HG02973 (cell line): ENCODE measurements at regions not wholly inside any gene's neighbourhood (a gene's known extent, or its start where the extent isn't known, plus 50 kb on each side); places are given as distances from the start of the nearest gene placed in this dataset.
"Not testable (repeated sequence)": the region's sequence is repeated elsewhere in the genome, so short reads cannot be mapped to it uniquely, and the experiment has no call there.

Source experiments
- ATAC-seq: cut with Tn5 transposase; IDR thresholded peaks from one replicate; pipeline ENCODE4 v1.9.1; 2021; ENCODE audit warnings: moderate library complexity; ENCODE audit not compliant: unreplicated experiment

DNA sequence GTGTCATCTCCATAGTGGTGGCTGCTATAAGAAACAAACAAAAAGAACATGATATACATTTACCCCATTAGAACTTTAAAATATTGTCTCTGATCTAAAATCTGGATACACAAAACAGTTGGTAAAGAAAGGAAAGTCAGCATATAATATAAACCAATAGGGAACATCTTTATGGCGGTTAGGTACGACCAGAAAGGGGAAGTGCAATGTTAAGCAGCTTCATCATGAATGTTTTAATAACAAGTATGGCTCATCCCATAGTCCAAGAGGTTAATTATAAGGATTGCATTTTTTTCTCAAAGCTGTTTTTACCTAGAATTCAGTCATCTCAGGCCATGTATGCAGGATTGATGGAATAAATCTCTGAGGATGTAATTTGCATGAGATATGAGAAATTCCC lies 1869.7 kb downstream of the PCDH7 start:
- no peak for ATAC-seq

DNA sequence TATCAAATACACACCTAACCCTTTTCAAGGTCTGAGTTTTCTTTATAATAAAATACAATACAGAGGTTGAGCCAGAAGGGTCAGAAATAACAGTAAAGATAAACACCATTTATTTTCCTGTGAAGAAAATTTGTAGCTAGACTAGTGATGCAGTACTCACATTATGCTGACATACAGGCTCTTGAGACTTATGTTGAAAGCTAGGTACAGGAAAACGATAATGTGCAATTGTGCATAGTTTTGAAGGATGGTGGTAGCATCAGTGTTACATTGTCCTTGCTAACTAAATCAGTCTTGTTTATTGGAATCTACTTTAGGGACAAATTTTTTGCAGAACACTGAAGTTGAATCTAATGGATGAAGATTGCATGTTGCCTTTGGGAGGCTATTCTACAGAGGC lies 1877.2 kb downstream of the PCDH7 start:
- no peak for ATAC-seq

DNA sequence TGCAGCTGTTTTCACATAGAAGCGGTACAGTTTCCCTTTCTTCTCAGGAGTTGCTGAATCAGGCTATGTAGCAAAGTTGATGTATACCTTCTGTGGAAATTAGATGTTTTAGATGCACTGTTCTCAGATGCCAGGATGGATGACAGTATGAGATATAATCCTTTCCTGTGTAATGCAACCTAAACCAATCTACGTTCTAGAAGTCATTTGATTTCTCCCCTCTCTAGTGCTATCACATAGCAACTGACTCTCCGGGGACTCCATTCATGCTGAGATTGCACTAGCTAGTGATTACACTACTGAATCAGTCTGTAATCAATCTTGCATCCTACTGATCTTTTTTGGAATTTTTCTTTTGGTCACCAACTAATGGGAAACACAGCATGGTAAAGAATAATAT lies 1881.7 kb downstream of the PCDH7 start:
- ATAC-seq, result no peak

DNA sequence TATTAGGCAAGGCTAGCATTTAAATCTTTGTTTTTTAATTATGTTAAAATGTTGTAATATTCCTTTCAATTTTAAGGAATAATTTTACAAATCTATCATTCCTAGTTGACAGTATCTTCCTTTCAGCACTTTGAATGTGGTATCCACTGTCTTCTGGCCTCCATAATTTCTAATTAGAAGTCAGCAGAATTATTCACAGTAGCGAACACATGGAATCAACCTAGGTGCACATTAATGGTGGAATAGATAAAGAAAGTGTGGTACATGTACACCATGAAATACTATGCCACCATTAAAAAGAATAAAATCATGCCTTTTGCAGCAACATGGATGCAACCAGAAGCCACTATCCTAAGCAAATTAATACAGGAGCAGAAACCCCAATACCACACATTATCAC lies 1887.8 kb downstream of the PCDH7 start:
- ATAC-seq, result no peak

DNA sequence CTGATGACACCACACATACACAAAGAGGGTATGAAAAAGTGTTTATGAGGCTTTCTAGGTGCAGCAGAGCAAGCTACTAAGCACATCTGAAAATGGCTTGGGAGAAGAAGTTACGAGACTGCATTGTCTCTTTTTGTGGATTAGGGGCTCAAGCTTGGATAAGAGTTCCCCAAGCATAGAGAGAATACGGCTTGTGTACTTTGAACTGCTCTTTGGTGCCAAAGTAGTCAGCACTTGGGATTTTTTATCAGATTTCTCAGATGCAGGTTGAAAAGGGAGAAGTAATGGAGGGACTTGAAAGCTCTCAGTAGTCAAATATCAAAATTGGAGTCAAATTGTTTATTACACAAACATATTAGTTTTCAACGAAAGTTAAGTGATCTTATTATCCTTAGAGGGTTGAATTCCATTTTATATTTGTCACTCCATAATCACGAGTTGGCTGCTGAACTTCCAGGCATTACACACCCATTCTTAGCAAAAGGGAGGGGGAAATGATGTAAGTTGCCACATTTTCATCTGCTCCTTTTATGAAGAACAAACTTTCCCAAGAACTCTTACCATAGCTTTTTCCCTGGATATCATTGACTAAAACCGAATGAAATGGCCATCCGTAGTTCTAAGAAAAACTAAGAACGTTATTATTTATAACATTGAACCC lies 1904.9 kb downstream of the PCDH7 start:
- no peak for ATAC-seq

DNA sequence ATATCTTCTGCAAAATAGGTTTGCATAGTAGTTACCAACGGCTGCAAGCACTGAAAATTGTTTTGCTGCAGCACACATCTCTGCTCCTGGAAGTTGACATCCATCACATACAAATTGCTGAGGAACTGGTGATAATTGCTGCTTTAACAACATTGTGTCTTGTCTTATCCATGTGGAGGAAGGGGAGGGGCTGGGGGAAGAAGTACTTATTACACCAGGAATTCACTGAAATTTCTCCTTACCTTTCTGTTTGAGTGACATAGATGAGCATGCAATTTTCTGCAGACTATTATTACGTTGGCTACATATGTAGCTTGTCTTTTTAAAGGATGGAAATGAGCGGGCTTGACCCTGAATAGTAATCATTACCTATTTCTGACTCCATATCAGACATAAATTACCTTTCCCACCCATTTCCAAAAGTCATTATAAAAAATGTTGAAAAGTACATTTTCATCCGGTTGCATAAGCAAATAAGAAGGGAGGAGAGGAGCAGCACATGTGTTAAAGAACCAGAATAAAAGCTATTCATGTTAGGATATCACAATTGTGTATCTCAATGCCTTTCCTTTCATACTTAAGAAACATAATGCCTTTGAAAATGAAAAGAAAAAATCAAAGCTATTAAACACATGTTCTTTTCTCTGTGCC lies 1905.6 kb downstream of the PCDH7 start:
- no peak for ATAC-seq

DNA sequence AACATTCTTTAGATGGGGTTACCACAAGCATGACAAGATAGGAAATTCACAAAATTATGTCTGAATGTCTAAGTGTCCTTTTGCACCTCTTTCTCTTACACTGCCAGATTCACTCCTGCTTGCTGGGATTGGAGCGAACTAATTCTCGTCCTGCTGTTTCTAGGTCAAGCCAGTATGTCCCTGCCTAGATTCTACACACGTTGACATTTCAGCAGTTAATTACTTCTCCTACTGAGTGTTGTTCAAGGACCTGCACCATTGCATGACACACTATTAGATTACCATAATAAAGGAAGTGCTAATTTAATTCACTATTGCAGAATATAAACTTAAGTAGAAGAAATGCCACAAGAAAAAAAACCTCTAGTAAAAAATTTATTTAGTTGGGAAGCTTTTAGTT lies 1911.7 kb downstream of the PCDH7 start:
- no peak for ATAC-seq

DNA sequence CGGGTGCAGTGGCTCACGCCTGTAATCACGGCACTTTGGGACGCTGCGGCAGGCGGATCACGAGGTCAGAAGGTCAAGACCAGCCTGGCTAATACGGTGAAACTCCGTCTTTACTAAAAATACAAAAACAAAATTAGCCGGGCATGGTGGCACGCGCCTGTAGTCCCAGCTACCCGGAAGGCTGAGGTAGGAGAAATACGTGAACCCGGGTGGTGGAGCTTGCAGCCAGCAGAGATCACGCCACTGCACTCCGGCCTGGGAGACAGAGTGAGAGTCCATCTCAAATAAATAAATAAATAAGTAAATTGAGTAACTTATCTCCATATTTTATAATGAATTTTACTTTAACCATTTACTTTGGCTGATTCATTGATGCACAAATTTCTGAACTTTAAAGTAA lies 1913.3 kb downstream of the PCDH7 start:
- ATAC-seq, result no peak

DNA sequence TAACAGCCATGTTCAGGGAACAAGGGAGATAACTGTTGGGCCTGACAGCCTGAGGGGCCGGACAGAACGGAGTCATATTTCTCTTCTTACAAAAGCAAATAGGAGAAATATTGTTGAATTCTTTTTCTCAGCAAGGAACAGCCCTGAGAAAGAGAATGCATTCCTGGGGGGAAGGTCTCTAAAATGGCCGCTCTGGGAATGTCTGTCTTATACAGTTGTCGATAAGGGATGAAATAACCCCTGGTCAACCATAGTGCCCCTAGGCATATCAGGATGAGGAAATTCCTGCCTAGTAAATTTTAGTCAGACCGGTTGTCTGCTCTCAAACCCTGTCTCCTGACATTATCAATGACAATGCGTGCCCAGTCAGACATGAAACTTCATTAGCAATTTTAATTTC lies 1925.5 kb downstream of the PCDH7 start:
- ATAC-seq, result no peak

DNA sequence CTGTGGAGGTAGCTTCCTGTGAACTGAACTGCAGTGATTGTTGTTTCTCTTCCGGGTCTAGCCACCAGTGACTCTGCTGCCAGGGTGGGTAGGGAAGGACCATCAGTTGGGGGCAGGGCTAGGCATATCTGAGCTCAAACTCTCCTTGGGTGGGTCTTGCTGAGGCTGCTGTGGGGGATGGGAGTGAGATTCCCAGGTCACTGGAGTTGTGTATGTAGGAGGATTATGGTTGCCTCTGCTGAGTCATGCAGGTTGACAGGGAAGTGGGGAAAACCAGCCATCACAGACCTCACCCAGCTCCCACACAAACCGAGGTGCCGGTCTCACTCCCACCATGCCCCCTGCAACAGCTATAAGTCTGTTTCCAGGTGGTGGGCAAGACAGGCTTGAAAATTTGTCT lies 1937.8 kb downstream of the PCDH7 start:
- ATAC-seq, result no peak

DNA sequence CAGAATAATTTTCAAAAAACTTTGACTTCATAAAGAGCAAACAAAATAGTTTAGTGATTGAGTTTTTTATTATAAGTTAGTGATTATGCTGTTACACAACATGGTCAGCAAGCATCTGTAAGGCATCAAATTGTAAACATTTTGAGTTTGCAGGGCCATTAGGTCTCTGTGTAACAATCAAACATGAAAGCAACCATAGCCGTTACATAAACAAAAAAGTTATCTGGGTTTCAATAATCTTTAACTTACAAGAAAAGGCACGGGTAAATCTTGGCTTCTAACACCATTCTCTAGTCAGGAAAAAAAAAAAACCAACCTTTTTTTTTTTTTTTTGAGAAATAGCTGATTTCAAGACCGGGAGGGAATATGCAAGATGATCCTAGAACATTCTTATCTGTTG lies 1941.1 kb downstream of the PCDH7 start:
- no peak for ATAC-seq

DNA sequence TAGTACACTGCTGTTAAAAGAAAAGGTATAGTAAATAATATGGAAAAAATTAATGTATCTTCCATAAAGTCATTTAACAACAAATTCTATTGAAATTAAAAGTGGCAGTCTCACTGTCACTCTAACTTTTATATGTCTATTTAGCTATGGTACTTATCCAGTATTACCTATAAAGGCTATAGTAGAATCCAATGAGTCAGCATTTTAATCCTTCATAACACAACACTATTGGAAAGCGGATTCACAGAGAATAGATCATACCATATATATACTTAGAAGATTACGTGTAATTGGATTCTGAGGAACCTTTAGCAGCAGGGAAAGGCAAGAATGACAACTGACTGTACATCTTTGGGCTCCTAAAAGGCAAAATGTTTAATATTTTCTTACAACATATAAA lies 1942.6 kb downstream of the PCDH7 start:
- no peak for ATAC-seq

DNA sequence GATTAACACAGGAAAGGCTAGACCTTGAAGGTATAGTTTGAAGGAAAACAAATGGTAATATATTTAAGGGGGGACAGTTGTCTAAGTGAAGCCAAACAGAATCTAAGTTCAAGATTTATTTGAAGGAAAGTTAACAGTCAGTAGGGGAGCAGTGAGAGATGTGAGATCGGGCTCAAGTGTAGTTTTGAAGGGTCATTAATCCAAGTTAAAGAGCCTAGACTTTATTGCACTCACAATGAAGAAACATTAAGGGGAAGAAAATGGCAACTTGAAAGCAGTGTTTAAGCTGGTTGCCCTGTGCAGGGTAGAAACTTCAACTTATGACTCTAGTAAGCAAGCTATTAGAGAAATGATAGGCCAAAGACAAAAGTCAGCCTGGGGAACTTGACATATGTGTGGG lies 1952.2 kb downstream of the PCDH7 start:
- no peak for ATAC-seq

DNA sequence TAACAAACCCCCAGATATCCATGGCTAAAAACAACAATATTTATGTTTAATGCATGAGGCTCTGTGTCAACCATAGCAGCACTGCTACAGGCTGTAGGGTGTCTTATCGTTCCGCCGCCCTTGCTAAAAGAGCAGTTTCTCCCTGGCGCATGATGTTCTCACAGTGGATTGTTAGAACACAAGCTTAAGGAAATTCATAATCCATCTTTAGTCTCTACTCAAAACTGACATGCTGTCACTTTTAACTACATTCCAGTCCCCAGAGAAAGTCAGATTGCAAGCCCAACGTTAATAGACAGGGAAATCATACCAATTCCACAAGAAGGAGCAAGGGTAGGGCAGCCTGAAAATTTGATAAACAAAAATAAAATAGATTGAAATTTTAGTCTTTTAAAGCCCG lies 1960.8 kb downstream of the PCDH7 start:
- no peak for ATAC-seq

DNA sequence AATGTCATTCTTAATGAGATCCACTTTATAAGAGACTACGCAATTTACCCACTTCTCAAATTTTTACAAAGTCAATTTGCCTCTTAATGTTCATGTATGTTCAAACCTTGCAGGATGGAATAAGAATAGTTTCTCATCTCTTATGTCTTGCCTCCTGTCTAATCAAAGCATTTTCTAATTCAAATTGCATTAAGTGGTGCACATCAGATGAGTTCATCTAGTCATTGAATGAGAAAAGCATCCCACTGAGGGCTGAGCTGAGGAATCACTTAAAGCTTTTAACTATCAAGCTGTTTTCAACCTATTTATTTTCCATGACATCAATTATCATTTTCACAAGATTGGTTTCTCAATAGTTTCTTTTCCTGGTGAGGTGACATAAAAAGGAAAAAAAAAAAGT lies 1964.0 kb downstream of the PCDH7 start:
- no peak for ATAC-seq

DNA sequence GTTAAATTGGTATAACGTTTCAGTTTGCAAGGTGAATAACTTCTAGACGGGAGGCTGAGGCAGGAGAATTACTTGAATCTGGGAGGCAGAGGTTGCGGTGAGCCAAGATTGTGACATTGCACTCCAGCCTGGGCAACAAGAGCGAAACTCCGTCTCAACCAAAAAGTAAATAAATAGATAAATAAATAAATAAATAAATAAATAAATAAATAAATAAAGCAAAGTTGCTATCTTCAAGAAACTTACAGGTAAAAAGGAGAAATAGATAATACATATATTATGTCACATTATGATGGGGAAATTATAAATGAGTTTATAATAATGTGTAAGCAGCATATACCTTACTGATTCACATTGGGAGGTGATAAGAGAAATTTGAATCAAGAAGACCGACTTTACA lies 1966.0 kb downstream of the PCDH7 start:
- ATAC-seq, result no peak

DNA sequence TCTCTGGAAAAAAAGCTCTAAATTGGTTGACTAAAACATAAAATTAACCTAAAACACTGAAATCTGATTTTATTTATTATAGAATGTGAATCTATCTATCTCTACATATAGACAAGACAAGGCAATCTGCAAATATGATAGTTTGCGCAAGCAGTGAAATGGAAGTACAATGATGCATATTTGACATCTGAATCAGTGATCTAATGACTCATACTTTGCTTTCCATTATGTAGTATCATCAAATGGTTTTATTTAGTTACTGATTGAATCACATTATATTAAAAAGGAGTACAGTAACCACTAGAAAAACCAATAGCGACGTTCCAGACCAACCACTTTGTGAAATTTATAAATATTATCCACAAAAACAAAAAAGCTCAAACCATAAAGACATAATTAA lies 1969.3 kb downstream of the PCDH7 start:
- no peak for ATAC-seq

DNA sequence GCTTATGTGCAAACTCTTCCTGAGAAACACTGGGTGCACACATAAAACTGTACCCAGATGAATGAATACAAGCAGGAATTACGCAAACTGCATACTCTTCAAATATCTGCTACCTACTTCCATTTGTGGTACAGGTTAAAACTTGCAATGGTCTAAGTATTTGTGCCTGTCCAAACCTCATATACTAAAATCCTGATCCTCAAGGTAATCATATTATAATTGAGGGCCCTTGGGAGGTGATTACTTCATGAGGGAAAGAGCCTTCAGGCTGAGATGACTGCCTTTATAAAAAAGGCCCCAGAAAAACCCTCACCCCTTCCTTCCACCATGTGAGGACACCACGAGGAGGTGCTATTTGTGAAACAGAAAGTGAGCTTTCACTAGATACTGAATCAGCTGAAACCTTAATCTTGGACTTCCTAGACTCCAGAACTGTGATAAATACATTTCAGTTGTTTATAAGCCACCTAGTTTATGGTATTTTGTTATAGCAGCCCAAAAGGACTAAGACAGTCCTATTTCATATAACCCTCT lies 1977.2 kb downstream of the PCDH7 start:
- ATAC-seq, result no peak

DNA sequence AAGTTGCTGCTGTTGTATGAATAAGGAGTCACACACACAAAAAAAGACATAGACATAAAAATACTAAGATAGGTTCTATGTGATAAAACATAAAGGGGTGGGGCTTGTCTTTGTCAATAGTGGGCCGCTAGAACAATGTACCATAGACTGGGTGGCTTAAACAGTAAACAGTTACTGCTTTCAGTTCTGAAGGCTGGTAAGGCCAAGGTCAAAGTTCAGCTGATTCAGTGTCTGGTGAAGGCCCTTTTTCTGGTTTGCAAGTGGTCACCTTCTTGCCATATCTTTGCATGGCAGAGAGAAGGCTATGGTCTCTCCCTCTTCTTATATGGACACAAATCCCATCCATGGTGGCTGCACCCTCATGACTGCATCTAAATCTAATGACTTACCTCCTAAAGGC lies 1980.7 kb downstream of the PCDH7 start:
- no peak for ATAC-seq

DNA sequence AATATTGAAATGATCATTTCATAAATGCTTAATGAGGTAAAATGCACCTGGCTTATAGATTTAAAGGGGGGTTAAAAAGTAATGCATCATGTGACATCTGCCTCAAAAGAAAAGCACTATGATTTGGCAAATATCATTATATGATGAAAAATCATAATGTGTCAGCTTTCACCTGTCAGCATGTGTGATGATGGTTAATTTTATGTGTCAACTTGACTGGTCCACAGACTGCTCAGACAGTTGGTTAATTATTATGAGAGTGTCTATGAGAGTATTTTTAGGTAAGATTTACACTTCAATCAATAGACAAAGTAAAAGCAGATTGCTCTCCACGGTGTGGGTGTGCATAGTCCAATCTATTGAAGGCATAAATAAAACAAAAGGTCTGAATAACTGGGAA lies 1986.7 kb downstream of the PCDH7 start:
- ATAC-seq, result no peak

DNA sequence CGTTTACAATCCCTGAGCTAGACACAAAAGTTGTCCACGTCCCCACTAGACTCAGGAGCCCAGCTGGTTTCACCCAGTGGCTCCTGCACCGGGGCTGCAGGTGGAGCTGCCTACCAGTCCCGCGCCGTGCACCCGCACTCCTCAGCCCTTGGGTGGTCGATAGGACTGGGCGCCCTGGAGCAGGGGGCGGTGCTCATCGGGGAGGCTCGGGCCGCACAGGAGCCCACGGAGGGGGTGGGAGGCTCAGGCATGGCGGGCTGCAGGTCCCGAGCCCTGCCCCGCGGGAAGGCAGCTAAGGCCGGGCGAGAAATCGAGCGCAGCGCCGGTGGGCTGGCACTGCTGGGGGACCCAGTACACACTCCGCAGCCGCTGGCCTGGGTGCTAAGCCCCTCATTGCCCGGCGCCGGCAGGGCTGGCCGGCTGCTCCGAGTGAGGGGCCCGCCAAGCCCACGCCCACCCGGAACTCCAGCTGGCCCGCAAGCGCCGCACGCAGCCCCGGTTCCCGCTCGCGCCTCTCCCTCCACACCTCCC lies 1996.0 kb downstream of the PCDH7 start:
- not testable (repeated sequence) for ATAC-seq

DNA sequence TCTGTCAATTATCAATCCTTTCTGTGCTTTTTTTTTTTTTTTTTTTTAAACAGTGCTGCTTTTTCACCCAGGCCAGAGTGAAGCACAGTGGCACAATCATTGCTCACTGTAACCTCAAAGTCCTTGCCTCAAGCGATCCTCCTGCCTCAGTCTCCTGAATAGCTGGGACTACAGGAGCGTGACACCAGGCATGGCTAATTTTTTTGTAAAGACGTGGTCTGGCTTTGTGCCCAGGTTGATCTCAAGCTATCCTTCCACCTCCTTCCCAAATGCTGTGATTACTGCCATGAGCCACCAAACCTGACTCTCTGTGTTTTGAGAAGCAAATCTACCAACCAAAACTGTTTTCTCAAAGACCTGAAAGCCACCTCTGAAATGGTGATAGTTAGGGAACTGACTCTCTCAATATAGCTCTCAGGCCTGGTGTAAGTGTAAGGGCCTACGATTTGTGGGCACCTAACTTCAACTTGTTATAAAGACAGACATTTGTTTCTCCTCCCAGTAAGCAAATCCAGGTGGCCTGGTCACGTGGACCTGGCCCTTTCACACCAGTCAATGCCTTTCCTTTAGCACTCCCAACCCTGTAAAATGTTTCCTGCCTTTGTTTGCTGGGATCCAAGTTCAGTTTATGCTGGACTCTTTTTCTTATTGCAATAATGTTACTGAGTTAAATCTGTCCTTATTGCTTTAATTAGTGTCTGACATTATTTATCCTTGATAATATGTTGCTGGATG lies 2015.9 kb downstream of the PCDH7 start:
- no peak for ATAC-seq
